HG03442 (cell line): ENCODE measurements at regions not wholly inside any gene's neighbourhood (a gene's known extent, or its start where the extent isn't known, plus 50 kb on each side); places are given as distances from the start of the nearest gene placed in this dataset.

Experiments
- ATAC-seq: cut with Tn5 transposase; IDR thresholded peaks from one replicate; pipeline ENCODE4 v1.9.1; 2021; ENCODE audit warnings: mild to moderate bottlenecking, moderate library complexity; ENCODE audit not compliant: unreplicated experiment

DNA sequence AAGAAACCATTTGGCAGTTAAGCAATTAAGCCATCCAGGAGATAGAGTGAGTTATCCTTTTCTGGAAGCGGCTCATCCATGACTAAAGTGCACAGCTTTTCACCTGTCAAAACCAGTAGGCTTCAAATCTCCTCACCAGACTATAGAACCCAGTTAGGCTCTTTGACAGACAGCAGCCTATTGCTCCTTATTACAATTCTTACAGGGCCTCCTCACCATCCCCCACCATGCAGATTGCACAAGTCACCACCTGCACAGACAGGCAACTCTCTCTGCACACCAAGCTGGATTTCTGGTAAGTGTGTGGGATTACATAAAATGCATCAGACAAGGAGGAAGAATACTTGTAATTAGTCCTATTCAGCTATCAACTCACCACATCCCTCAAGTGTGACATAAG, 301.6 kb downstream of the SNX13 start:
- ATAC-seq: no peak

DNA sequence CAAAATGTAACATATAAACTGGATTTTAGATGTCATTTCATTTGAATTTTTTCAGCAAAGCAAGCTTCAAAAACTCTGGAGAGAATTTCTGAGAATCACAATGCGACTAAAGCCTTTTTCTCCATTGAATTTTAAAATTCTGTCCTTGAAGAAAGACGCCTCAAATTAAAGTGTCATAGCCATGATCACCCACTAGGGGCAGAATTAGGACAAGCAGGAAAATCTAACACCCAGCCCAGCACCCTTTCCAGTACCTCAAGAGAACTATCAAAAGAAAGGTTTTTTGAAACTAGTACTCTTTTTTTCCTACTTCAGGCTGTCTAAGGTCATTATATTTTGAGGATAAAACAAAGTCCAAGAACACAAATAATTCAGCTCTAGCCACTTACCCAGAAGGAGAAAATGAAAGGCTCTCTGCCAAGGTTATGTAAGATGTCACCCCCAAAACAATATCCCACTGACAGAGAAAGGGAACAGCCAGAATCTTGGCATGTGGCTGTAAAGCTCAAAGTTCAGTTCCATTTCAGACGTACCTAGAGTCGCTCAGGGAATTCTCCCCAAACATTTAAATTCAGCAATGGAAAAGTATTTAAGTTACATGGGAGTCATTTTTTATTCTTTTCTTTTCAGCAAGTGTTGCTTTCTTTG, 299.4 kb downstream of the SNX13 start:
- peak; percentile 65 for ATAC-seq

DNA sequence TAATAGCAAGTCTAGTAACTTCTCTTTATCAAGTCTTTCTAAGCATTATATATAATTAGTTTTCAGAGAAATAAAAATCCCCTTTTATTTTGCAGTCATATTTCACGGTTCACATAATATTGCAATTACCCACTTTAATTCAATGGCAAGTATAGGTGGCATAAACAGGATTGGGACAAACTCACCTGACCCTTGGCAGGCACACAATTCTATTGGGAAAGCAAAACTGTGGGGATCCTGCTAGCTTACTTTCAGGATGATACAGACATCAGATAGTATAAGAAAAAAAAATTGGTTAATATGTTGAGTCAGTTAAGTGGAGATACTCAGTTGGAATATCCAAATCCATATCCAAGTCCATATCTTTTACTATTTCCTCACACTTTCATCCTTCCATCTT, 294.8 kb downstream of the SNX13 start:
- ATAC-seq: no peak

DNA sequence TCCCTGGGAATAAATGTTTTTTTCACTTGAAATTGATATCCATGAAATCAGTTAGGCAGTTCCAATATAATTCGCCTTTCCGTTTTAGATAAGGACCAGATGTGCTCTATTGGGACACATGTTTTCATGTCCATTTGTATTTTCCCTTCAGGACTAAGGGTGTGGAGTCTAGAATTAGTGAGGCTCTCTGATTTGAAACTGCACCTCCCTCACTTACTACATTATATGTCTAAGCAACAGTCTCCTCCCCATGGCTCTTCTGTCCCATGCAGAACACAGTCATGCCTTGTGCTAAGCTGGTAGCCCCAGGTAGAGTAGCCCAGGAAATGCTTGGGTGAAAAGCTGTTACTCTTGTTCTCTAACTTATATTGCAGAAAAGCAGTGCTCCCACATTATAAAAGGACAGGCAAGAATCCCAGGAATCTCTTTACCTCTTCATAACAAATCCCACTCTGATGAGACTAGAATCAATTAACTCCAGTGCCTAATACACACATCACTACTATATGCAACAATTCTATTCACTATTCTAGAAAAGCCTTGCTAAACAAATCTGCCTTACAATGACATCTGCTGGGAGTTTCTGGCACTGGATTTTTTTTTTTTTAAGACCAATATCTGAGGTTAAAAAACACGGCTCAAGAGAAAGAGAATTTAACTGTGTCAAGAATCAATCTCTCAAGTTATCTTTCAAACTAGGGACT, 293.9 kb downstream of the SNX13 start:
- ATAC-seq: no peak

DNA sequence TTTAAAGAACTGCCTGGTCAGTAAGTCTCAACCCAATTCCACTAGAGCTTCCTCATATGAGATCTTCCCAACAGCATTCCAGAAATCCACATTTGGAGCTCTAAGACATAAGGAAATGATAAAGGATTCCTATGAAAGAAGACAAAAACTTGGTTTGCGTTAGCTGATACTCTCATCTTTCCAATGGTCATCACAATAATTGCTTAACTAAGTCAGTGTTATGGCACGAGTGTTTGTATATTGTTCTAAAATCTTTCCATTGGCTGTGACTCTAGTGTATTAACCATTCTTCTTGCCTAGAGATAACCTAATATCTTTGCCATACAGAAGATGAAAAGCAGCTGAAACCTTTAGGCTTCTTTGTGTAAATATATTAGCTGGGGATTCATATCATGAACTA, 289.0 kb downstream of the SNX13 start:
- ATAC-seq: no peak

DNA sequence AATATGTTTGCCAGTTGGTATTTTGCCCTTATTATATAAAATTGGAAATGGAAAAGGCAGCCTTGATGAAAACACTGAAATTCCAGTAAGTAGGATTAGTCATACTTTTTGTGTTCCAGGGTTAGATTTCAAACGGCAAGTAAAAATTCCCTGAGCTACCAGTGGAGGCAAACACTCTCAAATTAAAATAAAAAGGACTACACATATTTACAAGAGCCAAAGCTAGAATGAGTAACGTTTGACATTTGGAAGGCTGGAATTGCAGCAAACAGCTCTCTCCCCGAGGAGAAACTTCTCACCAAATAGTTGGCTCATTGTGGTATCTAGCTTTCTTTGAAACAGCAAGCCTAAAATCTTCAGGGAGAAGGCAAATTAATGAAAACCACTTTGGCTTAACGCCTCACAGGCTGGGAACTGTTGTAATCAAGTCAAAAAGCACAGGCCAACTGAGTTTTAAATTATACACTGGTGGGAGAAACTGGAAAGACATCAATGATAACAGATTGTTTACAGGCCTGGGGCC, 288.4 kb downstream of the SNX13 start:
- ATAC-seq: no peak

DNA sequence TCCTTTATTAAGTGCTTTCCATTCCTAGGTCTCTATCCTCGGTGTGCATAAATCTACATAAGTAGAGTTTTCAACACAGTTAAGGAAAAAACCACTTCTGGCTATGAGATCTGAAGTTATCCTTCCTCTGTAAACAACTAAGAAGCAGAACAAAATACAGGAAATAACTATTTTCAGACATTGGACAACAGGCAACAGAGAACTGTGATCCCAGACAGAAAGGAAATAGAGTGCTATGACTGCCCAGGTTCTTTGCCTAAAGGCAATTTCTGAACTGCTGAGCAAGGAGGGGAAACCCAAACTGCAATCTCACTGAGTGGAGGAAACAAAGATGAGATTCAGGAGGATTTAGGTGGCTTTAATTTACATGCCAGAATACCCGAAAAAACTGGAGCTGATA, 285.4 kb downstream of the SNX13 start:
- ATAC-seq: no peak

DNA sequence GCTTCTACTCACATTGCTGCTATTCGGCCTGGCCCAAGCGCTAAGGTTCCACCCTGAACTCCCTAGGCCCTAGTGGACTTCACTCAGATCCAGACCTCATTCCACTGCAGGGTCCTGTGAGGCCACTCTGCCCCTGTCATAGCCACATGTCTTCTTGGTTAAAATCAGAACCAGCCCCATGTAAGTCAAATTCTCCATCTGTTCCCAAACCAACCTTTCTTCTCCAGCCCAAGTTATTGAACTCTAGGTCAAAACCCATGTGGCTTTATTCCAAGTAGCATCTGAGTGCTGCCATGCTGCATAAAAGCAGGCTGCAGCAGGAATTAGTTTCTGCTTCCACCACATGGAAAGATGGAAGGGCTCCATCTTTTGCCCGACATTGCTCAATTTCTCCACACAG, 281.2 kb downstream of the SNX13 start:
- no peak for ATAC-seq

DNA sequence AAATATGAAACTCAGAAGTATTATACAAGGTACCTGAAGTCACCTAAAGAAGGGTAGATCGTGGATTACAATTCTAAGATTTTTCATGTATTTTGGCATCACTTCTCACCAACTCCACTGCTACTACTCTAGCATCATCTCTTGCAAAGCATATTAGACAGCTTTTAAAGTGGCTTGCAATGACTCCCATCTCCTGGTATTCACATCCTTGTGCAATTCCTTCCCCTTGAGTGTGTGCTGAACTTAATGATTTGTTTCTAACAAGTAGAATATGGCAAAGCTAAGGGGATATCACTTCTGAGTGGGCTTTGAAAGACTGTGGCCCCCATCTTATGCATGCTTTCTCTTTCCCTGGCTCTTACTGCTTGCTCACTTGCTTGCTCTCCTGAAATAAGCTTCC, 280.2 kb downstream of the SNX13 start:
- ATAC-seq: no peak

DNA sequence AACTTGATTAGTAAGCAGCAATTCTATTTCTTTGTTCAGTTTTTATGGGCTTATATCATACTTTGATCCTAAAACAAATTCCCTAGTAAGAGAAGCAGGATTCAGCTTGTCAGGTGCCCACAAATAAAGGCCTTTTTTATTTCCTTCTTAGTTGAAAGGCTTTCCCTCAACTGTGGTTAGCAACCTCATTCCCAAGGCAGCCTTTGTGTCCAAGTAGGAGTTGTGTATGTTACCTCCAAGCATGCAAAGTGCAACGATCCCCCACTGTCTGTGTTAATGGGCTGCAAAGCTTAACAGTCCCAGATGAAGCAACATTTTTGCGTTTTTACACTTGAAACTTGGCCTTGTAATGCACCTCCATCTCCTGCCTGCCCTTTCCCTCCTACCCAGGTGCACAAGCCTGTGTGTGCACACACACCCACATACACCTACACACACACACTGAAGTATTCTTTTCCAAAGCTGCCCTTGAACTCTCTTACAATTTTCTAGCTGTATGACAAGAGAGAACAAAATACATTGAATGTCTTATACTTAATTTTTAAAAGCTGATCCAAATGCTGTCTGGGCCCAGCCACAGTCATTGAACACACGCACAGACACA, 278.2 kb downstream of the SNX13 start:
- ATAC-seq: no peak

DNA sequence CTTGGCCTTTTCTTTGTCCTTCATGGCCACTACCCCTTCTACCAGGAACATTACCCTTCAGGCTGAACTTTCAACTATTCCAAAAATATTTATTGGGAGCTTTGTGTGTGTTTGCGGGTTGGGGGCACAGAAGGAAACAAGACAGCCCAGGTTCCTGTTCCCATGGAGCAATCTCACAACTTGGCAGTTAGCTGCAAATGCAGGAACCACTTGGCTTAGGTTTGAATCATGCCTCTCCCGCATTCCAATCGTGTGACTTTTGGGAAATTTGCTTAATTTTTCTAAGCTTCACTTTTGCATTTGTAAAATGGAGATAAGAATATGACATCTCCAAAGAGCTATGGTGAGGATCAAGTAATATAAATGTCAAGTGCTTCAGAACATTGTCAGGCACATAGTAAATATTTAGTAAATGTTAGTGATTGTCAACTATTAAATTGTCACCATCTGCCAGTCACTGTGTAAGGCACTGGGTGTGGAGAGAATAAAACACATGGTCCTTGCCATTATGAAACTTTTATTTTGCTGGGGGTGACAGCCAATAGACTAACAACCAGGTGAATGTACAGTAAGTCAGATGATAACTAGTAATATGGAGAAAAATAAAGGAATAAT, 277.1 kb downstream of the SNX13 start:
- ATAC-seq: no peak

DNA sequence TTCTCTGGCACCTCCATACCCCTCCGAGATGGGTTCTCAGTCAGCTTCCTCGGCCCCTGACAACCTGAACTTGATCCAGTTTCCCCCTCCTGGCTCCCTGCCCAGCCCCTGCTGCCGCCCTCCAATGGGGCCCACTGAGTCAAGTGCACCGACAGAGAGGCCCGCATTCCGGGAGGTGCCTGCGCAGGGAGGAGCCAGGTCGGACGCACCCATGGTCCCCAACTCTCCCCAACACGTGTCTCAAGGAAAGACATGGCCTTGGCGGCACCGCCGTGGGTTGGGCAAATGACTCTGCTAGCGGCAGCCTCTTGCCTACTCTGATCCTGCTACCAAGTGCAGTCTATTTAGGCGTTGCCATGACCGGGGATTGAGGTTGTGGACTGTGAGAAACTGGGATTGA, 275.3 kb downstream of the SNX13 start:
- no peak for ATAC-seq

DNA sequence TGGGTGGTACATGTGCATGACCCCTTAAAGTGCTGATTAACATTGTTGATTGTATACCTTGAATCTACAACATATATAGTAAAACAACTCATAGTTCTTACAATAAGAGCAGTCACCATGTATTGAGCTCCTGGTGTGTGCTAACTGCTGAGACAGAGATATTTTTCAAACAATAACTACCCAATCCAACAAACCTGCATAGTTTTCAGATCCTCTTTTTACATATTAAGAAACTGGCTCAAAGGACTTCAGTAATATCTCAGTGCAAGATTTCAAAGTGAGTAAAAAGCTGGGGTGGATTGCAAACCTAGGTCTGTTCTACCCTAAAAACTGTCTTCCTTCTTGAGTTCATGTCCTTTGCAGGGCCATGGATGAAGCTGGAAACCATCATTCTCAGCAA, 272.2 kb downstream of the SNX13 start:
- ATAC-seq: peak; percentile 67

DNA sequence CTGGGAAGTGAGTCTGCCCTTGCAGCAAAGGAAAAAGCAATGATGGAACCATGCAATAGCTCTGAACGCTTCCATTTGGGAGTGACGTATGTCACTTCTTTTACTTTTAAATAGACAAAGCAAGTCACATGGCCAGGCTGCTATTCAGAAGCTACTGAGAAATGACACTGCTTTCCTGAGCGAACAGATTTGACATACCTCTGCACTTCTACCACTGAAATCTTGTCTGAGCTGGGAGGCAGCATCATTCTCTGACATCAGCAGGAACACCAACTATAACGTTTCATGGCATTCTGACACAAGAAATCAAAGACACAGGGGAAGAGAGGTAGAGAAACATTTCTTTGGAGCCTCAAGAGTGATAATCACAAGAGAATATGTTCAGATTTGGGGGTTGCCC, 271.1 kb downstream of the SNX13 start:
- ATAC-seq: no peak

DNA sequence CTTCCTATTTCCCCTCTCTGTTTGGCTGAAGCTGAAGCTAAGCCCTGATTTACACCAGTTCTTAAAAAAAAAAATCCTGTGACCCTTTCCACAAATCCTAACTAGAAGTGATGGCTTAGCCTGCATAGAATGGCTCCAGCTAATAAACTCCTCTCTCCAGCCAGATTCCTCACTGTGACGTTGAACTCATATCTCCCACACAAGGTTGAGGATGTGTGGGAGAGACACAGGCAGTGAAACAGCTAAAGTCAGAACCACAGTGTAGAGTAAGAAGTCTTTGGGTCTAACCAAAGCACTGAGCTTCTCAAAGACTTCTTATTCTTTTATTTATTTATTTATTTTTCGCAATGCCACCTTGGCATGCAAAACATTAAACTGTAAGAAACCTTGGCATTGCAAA, 268.3 kb downstream of the SNX13 start:
- ATAC-seq: no peak

DNA sequence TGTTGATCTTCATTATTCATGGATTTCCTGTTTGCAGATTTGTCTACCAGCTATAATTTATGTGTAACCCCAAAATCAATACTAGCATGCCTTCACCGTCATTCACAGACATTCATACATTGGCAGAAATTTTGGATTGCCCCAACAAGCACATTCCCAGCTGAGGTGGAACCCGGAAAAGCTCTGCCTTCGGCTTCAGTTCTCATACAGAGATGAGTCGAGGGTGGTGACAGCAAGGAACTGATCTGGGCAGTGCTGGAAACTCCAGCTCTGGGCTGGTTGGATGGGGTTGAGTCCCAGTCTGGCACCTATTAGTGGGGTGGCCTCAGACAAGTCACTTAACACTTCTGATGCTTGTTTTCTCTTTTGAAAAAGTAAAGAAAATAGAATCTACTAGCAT, 267.5 kb downstream of the SNX13 start:
- no peak for ATAC-seq

DNA sequence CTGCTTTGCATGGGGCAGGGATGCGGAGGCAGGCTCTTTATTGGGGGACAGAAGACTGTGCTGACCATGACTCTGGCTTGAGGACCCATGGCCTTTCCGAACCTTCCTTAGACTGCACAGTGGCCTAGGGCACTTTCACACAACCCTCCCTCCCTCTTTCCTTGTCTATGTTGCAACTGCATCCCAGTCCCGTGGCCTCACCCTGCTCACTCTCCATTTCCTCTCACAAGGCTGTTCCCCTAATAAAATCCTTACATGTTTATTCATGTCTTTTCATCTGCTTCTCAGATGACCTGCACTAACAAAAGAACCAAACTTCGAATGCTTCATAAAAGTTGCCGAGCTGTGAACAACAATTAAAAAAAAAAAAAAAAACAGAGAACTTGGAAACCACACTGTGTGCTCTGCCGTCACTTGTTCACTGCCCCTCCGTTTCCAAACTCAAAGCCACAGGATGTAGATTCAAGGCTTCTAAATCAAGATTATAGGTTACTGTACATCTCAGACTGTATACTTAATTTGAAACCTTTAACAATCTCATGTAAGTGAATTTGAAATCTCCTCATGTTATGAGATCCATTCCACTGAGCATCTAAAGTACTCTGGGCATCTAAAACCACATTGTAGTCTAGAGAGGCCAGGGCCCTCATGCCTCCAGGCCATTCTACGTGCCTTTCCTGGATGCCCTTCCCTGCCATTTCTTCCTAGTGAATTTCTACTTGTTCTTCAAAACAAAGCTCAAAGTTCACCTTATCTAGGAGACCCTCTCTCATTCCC, 265.9 kb downstream of the SNX13 start:
- no peak for ATAC-seq

DNA sequence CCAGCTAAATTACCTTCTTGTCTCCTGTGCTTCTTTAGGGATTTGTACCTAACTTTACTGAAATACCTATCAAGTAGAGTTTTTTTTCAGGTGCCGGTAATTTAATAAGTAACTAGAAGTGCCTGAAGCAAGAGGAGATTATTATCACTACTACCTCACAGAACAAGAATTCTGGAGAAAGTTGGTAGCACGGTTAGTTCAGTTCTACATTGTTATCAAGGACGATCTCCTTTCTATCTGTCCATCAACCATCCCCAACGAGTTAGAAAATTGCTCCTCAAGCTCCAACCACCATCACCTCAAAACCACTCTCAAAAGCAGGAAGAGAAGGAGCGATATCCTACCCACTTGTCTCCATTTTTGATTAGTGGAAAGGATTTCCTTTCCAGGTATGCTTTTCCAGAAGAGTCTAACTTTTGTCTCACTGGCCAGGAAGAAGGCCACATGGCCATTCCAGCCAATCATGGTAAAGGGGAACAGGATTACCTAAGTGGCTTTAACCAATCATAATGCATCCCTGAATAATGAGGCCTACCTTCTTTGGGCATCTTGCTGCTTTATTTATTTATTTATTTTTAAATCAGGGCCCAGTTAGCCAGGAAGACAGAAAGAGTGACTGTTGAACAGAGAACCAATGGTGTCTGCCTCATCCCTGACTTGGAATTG, 265.2 kb downstream of the SNX13 start:
- no peak for ATAC-seq

DNA sequence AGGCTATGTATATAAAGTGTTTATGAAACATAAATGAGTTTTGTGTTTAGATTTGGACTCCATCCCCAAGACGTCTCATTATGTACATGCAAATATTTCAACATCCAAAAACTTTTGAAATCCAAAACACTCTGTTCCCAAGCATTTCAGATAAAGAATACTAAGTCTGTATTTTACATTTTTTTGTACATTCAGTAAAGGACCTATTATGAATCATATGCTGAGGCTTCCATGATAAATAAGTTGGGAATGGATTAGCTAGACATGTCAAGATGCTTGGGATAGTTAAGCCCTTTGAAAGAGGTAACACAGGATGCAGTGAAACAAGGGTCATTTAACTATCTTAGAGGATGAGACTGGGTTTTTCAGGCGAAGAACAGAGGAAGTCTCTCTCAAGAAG, 262.9 kb downstream of the SNX13 start:
- ATAC-seq: no peak

DNA sequence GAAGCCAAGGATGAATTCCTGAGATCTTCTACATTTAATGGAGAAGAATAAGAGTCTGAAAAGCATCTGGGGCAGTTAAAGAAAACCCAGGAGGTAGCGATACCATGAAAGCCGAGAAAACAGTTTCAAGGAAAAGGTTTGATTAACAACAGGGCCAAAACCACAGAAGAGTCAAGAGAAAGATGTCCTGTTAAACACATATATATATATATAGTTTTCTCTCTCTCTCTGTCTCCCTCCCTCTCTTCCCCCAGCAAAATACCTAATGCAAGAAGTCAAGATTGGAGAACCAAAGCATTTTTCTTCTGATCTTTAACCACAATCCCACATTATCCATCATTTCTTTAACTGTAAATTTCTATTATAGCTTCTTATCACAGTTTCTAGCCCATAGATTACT, 261.4 kb downstream of the SNX13 start:
- no peak for ATAC-seq

DNA sequence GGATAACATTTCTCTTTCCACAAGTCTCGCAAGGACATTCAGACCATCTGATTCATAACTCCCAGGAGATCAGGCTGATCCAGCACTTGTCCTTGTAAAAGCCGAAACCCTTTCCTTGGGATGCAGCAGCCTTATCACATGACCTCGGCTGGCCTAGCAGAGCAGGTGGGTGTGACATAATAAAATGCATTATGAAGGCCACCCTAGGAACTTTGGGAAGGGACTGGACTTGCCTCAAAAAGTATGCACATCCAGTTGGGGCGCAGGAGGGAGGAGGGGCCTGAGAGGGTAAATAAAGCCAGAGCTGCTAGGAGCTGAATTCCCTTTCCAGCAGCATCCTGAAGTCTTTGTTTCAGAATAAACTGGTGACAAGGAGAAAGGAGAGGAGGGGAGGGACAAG, 260.8 kb downstream of the SNX13 start:
- no peak for ATAC-seq
